SK-N-SH (cell line): ENCODE measurements at regions not wholly inside any gene's neighbourhood (a gene's known extent, or its start where the extent isn't known, plus 50 kb on each side); places are given as distances from the start of the nearest gene placed in this dataset.

Source experiments
- CTCF ChIA-PET: fragments of 300-600, 350-600 bp; formaldehyde crosslinking; extraction: SDS; loops from one replicate; lab custom pipeline; 2021; lab: Yijun Ruan, JAX
- POLR2A ChIA-PET: fragments of 350-600 bp; sonication (Branson Sonifier 250); formaldehyde crosslinking; extraction: SDS; loops from one replicate; lab custom pipeline; 2020; ENCODE audit warnings: antibody characterized with exemption, inconsistent platforms; lab: Yijun Ruan, JAX
- DNase-seq: peaks from one replicate; pipeline ENCODE4 v3.0.0; 2012
- H2AFZ ChIP-seq: fragments of 200-600 bp; sonication (generic); 2 replicates; pipeline ENCODE4 v1.8.1; 2016; ENCODE audit warnings: antibody characterized with exemption, mild to moderate bottlenecking, low read depth
- H3F3A ChIP-seq: fragments of 200-600 bp; sonication (generic); replicated peaks from 2 replicates; pipeline ENCODE3; 2016; ENCODE audit warnings: antibody characterized with exemption, mild to moderate bottlenecking; ENCODE audit not compliant: insufficient read depth
- H3K27ac ChIP-seq, 2 experiments: fragments of 200-500 bp in 1 of 2; fragments of 200-600 bp in 1 of 2; sonication (Bioruptor generic) in 1 of 2; sonication (generic), shearing (Covaris generic) in 1 of 2; 2 replicates each; pipeline versions ENCODE4 v1.5.1 to v1.6.1; 2014 to 2016; ENCODE audit warnings: low read depth in 2 of 2, inconsistent platforms in 1 of 2, low read length in 1 of 2, mild to moderate bottlenecking in 1 of 2, mixed read lengths in 1 of 2
- H3K27me3 ChIP-seq: fragments of 200-600 bp; sonication (generic), shearing (Covaris generic); 2 replicates; pipeline ENCODE4 v1.6.1; 2016; ENCODE audit warnings: mixed run types; ENCODE audit not compliant: insufficient read depth
- H3K36me3 ChIP-seq, 2 experiments: fragments of 200-500 bp in 1 of 2; fragments of 200-600 bp in 1 of 2; sonication (Bioruptor generic) in 1 of 2; sonication (generic) in 1 of 2; replicated peaks in 1 of 2; 2 replicates each; pipeline versions ENCODE3 to v1.5.1; 2014 to 2016; ENCODE audit warnings: low read length in 1 of 2, mild to moderate bottlenecking in 1 of 2; ENCODE audit not compliant: insufficient read depth in 2 of 2, control insufficient read depth in 1 of 2
- H3K4me1 ChIP-seq, 2 experiments: fragments of 200-500 bp in 1 of 2; fragments of 200-600 bp in 1 of 2; sonication (Bioruptor generic) in 1 of 2; sonication (generic), shearing (Covaris generic) in 1 of 2; 2 replicates each; pipeline versions ENCODE4 v1.5.1 to v1.6.1; 2014 to 2016; ENCODE audit warnings: low read depth in 1 of 2, low read length in 1 of 2, mixed run types in 1 of 2; ENCODE audit not compliant: insufficient read depth in 2 of 2, control insufficient read depth in 1 of 2
- H3K4me2 ChIP-seq: fragments of 200-600 bp; sonication (generic), shearing (Covaris generic); 2 replicates; pipeline ENCODE4 v1.6.1; 2017; ENCODE audit warnings: mixed run types
- H3K4me3 ChIP-seq, 2 experiments: fragments of 200-500 bp in 1 of 2; fragments of 200-600 bp in 1 of 2; sonication (Bioruptor generic) in 1 of 2; sonication (generic), shearing (Covaris generic) in 1 of 2; 2 replicates each; pipeline versions ENCODE4 v1.5.1 to v1.8.1; 2014 to 2016; ENCODE audit warnings: low read depth in 2 of 2, inconsistent platforms in 1 of 2, low read length in 1 of 2, mild to moderate bottlenecking in 1 of 2, mixed read lengths in 1 of 2, moderate library complexity in 1 of 2
- H3K79me2 ChIP-seq: fragments of 200-600 bp; sonication (generic); 2 replicates; pipeline ENCODE4 v1.8.1; 2017; ENCODE audit warnings: mild to moderate bottlenecking; ENCODE audit not compliant: insufficient read depth
- H3K9ac ChIP-seq: fragments of 200-600 bp; sonication (generic); 2 replicates; pipeline ENCODE4 v1.6.1; 2017; ENCODE audit warnings: mixed run types
- H3K9me2 ChIP-seq: fragments of 200-600 bp; sonication (generic); 2 replicates; pipeline ENCODE4 v1.6.1; 2017; ENCODE audit warnings: mixed run types
- H3K9me3 ChIP-seq: fragments of 200-600 bp; sonication (generic); 2 replicates; pipeline ENCODE4 v1.6.1; 2017; ENCODE audit warnings: mixed run types, mild to moderate bottlenecking, moderate library complexity
- H4K20me1 ChIP-seq: fragments of 200-600 bp; sonication (generic); 2 replicates; pipeline ENCODE4 v1.6.1; 2017; ENCODE audit warnings: mild to moderate bottlenecking, mixed run types; ENCODE audit not compliant: insufficient read depth
- CHD2 ChIP-seq: fragments of 150-350 bp; IDR thresholded peaks from 2 replicates; pipeline ENCODE4 v1.6.1; 2018; ENCODE audit warnings: low read length; ENCODE audit not compliant: partially characterized antibody
- EP300 ChIP-seq, 2 experiments: IDR thresholded peaks; 2 replicates each; pipeline versions ENCODE4 v1.4.0 to v1.6.1; 2012; ENCODE audit warnings: borderline replicate concordance in 1 of 2, low read depth in 1 of 2, low read length in 1 of 2
- EZH2phosphoT487 ChIP-seq: fragments of 200-600 bp; sonication (generic); IDR thresholded peaks from 2 replicates; pipeline ENCODE4 v1.6.1; 2017; ENCODE audit warnings: low read depth, mixed run types, mild to moderate bottlenecking, antibody characterized with exemption, moderate library complexity, borderline replicate concordance
- FOSL2 ChIP-seq: IDR thresholded peaks from 2 replicates; pipeline ENCODE4 v1.4.0; 2012; ENCODE audit warnings: low read depth, mild to moderate bottlenecking, moderate library complexity, borderline replicate concordance
- FOXJ3 ChIP-seq: sonication (generic); formaldehyde crosslinking; IDR thresholded peaks from 2 replicates; pipeline ENCODE4 v1.5.1; 2020; ENCODE audit warnings: mild to moderate bottlenecking, missing genetic modification reagents
- GABPA ChIP-seq: IDR thresholded peaks from 2 replicates; pipeline ENCODE4 v1.4.0; 2012; ENCODE audit warnings: low read depth, mild to moderate bottlenecking
- GATA2 ChIP-seq: sonication (generic); formaldehyde crosslinking; IDR thresholded peaks from 2 replicates; pipeline ENCODE4 v1.5.0; 2020; ENCODE audit warnings: mild to moderate bottlenecking, missing genetic modification reagents
- MEF2A ChIP-seq: IDR thresholded peaks from 2 replicates; pipeline ENCODE4 v1.4.0; 2012; ENCODE audit warnings: low read depth, borderline replicate concordance
- MXI1 ChIP-seq: IDR thresholded peaks from 2 replicates; pipeline ENCODE4 v1.6.1; 2012; ENCODE audit warnings: mild to moderate bottlenecking, low read depth, low read length, improper control_type of control experiment
- NFIC ChIP-seq: IDR thresholded peaks from 2 replicates; pipeline ENCODE4 v1.4.0; 2012; ENCODE audit warnings: borderline replicate concordance
- NRF1 ChIP-seq: IDR thresholded peaks from 2 replicates; pipeline ENCODE4 v1.6.1; 2012; ENCODE audit warnings: low read depth, mild to moderate bottlenecking, low read length
- RAD21 ChIP-seq: IDR thresholded peaks from 2 replicates; pipeline ENCODE4 v1.6.1; 2012; ENCODE audit warnings: mild to moderate bottlenecking, low read length
- RCOR1 ChIP-seq: fragments of 150-350 bp; IDR thresholded peaks from 2 replicates; pipeline ENCODE4 v1.6.1; 2017; ENCODE audit warnings: antibody characterized with exemption, low read length
- RFX5 ChIP-seq: IDR thresholded peaks from 2 replicates; pipeline ENCODE4 v1.6.1; 2012; ENCODE audit warnings: mild to moderate bottlenecking, improper control_type of control experiment, low read length
- SMC3 ChIP-seq: IDR thresholded peaks from 2 replicates; pipeline ENCODE4 v1.6.1; 2012; ENCODE audit warnings: low read depth, low read length, improper control_type of control experiment
- TAF1 ChIP-seq: IDR thresholded peaks from 2 replicates; pipeline ENCODE4 v1.6.1; 2012; ENCODE audit warnings: low read depth, mild to moderate bottlenecking, low read length, moderate library complexity, borderline replicate concordance
- TCF12 ChIP-seq: IDR thresholded peaks from 2 replicates; pipeline ENCODE4 v1.4.0; 2012
- TEAD4 ChIP-seq: IDR thresholded peaks from 2 replicates; pipeline ENCODE4 v1.4.0; 2012; ENCODE audit warnings: mild to moderate bottlenecking, borderline replicate concordance; ENCODE audit not compliant: insufficient read depth
- WGBS: methylation state at CpG from one replicate; pipeline ENCODE4 v1.1.6; 2017; ENCODE audit warnings: low lambda C conversion rate; 5-methylcytosine and 5-hydroxymethylcytosine counted together
- TF ChIP-seq, protein P1 (sequence below): fragments of 200-600 bp; sonication (generic); IDR thresholded peaks from 2 replicates; pipeline ENCODE4 v1.6.1; 2017; ENCODE audit warnings: antibody characterized with exemption, mild to moderate bottlenecking, moderate library complexity
- TF ChIP-seq, protein P2 (sequence below): IDR thresholded peaks from 2 replicates; pipeline ENCODE4 v1.4.0; 2012; ENCODE audit warnings: low read depth, borderline replicate concordance

DNA sequence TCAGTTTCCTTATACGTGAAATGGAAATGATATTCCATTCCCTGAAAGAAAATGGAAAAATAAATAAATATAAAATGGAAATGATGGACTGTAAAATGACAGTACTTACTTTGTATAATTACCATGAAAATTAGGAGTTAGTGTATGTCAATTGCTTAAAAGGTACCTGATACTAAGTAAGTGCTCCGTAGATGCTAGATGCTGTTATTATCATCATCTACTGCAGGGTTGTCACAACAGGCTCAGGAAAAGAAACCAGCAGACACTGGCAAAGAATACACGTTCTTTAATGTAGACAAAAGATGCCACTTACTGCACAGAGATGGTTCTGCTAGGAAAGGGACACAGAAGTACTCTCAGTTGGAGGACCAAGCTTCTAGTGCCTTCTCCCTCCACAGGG is 64.0 kb upstream of the KCNN2 start:
- H3K36me3 ChIP-seq, result no peaks in the 10 kb centered on the region
- H3K9me3 ChIP-seq, result no peaks in the 10 kb centered on the region
- no peaks in the 10 kb centered on the region for H3K79me2 ChIP-seq
- CTCF ChIA-PET, result no interaction called here
- no peaks in the 10 kb centered on the region for H3F3A ChIP-seq
- POLR2A ChIA-PET, result no interaction called here
- DNase-seq, result no peak
- no peak overlapping the region for H2AFZ ChIP-seq
- H3K9me2 ChIP-seq, result no peaks in the 10 kb centered on the region
- H4K20me1 ChIP-seq, result no peaks in the 10 kb centered on the region
- WGBS, result 3% methylated on average over 3 of the region's 3 CpGs
- H3K4me1 ChIP-seq, result no peaks in the 10 kb centered on the region
- H3K9ac ChIP-seq, result no peak overlapping the region
- H3K4me3 ChIP-seq, result no peak overlapping the region
- H3K4me2 ChIP-seq, result no peak overlapping the region
- no peaks in the 10 kb centered on the region for H3K27me3 ChIP-seq
- H3K27ac ChIP-seq, result no peak overlapping the region
- TF ChIP-seq GABPA (no peak), TAF1 (no peak), FOXJ3 (CRISPR knock-in tag) (no peak), RFX5 (no peak), RCOR1 (no peak), FOSL2 (no peak)

DNA sequence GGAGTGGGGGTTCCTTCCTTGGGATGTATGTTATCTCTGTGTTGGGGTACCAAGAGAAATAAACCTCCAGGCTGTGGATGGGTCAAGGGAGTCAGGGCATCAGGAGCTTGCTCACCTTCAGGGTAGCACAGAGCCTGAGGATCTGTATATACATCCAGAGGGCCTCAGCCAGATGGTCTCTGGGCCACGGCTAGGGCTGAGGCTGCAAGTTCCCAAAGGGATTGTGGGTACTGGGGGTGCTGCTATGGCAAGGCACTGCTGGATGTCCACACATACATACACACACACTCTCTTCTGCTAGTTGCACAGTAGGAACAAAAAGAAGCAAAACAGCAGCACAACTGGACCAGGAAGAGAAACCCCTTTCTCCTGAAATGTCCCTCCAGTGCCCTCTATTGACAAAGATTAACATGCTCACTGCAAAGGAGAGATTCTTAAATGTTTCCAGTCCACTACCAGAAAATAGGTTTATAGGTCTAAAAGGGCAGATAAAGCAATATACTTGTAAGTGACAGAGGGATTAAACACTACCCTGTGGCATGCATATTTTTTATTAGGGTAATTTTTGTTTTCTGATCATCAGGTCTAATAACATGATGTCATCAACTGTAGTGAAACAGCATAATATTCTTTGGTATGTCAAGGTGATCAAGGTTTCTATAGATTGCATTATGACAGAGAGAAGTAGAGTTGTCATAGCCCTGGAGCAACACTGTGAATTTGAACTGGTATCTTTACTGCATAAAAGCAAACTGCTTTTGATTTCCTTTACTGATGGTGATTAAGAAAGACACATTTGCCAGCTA is 56.3 kb upstream of the KCNN2 start:
- no peaks in the 10 kb centered on the region for H3K9me3 ChIP-seq
- H3K9ac ChIP-seq, result no peak overlapping the region
- no peaks in the 10 kb centered on the region for H3F3A ChIP-seq
- no peaks in the 10 kb centered on the region for H4K20me1 ChIP-seq
- H3K27ac ChIP-seq, result no peak overlapping the region
- no peaks in the 10 kb centered on the region for H3K4me1 ChIP-seq
- no peak for DNase-seq
- no peaks in the 10 kb centered on the region for H3K36me3 ChIP-seq
- H3K9me2 ChIP-seq, result no peaks in the 10 kb centered on the region
- H3K27me3 ChIP-seq, result no peaks in the 10 kb centered on the region
- TF ChIP-seq RAD21 (peak; percentile 35), TEAD4 (no peak), NFIC (no peak), SMC3 (peak; percentile 19; the same call in 1 of the 2 replicates)
- TF ChIP-seq, protein P1, sequence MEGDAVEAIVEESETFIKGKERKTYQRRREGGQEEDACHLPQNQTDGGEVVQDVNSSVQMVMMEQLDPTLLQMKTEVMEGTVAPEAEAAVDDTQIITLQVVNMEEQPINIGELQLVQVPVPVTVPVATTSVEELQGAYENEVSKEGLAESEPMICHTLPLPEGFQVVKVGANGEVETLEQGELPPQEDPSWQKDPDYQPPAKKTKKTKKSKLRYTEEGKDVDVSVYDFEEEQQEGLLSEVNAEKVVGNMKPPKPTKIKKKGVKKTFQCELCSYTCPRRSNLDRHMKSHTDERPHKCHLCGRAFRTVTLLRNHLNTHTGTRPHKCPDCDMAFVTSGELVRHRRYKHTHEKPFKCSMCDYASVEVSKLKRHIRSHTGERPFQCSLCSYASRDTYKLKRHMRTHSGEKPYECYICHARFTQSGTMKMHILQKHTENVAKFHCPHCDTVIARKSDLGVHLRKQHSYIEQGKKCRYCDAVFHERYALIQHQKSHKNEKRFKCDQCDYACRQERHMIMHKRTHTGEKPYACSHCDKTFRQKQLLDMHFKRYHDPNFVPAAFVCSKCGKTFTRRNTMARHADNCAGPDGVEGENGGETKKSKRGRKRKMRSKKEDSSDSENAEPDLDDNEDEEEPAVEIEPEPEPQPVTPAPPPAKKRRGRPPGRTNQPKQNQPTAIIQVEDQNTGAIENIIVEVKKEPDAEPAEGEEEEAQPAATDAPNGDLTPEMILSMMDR, result peak; percentile 48
- CTCF ChIA-PET, result interaction anchor here (0.6 to 1.0 kb wide), 2 partner anchors 25 to 30 kb away, joined by 3 read pairs; no protein-coding TSS in a partner anchor
- 11% methylated on average over 1 of the region's 1 CpG for WGBS
- no peak overlapping the region for H2AFZ ChIP-seq
- no peak overlapping the region for H3K4me2 ChIP-seq
- POLR2A ChIA-PET, result no interaction called here
- no peaks in the 10 kb centered on the region for H3K79me2 ChIP-seq
- peak overlapping the region in 1 of 2 experiments; percentile 11; a peak in 1 of 4 replicates for H3K4me3 ChIP-seq

DNA sequence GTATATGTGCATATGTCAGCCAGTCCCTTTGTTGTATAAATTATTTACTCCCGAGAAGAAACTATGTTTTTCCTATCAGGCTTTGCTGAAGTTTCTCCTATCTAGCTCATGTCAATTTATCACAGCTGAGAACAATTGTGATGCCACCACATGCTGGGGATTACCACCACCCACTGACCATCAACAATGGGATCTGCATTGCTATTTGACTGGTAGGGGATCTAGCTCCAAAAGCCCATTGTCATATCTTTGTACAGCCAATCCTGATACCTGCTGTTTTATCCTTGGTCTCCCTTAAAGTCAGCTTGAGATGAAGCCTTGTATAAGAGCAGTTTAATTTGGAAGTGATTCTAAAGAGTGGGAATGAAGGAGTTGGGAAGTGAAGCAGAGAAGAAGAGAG is 53.9 kb upstream of the KCNN2 start:
- DNase-seq, result no peak
- no peaks in the 10 kb centered on the region for H3K36me3 ChIP-seq
- no peak overlapping the region for H3K9ac ChIP-seq
- H3K4me1 ChIP-seq, result no peaks in the 10 kb centered on the region
- H3K27ac ChIP-seq, result no peak overlapping the region
- H2AFZ ChIP-seq, result no peak overlapping the region
- ChIA-PET POLR2A (no interaction called here), CTCF (no interaction called here)
- no peaks in the 10 kb centered on the region for H3K79me2 ChIP-seq
- H4K20me1 ChIP-seq, result no peaks in the 10 kb centered on the region
- no peak overlapping the region for H3K4me2 ChIP-seq
- H3K9me2 ChIP-seq, result no peaks in the 10 kb centered on the region
- H3K9me3 ChIP-seq, result no peaks in the 10 kb centered on the region
- 10% methylated on average over 1 of the region's 1 CpG for WGBS
- no peaks in the 10 kb centered on the region for H3F3A ChIP-seq
- no peaks in the 10 kb centered on the region for H3K27me3 ChIP-seq
- no peak overlapping the region for H3K4me3 ChIP-seq
- TF ChIP-seq MXI1, result no peak
- TF ChIP-seq RFX5, result no peak
- no peak for TF ChIP-seq MEF2A
- no peak for TF ChIP-seq RAD21
- no peak for TF ChIP-seq GATA2 (CRISPR knock-in tag)
- no peak for TF ChIP-seq EZH2phosphoT487
- no peak for TF ChIP-seq CHD2
- TF ChIP-seq FOSL2, result no peak
- TF ChIP-seq EP300 (IDR thresholded peaks at IDR 0.05; ENCODE audit: borderline replicate concordance in 1 of 2, low read depth in 1 of 2, low read length in 1 of 2), result no peak
- no peak for TF ChIP-seq NRF1
- TF ChIP-seq, protein P2, sequence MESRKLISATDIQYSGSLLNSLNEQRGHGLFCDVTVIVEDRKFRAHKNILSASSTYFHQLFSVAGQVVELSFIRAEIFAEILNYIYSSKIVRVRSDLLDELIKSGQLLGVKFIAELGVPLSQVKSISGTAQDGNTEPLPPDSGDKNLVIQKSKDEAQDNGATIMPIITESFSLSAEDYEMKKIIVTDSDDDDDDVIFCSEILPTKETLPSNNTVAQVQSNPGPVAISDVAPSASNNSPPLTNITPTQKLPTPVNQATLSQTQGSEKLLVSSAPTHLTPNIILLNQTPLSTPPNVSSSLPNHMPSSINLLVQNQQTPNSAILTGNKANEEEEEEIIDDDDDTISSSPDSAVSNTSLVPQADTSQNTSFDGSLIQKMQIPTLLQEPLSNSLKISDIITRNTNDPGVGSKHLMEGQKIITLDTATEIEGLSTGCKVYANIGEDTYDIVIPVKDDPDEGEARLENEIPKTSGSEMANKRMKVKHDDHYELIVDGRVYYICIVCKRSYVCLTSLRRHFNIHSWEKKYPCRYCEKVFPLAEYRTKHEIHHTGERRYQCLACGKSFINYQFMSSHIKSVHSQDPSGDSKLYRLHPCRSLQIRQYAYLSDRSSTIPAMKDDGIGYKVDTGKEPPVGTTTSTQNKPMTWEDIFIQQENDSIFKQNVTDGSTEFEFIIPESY, result no peak
- no peak for TF ChIP-seq TAF1
- TF ChIP-seq SMC3, result no peak
- TF ChIP-seq TCF12, result no peak
